GM18951 (cell line): ENCODE measurements at regions not wholly inside any gene's neighbourhood (a gene's known extent, or its start where the extent isn't known, plus 50 kb on each side); places are given as distances from the start of the nearest gene placed in this dataset.
"Not testable (repeated sequence)": the region's sequence is repeated elsewhere in the genome, so short reads cannot be mapped to it uniquely, and the experiment has no call there.

Experiments used
- POLR2A ChIP-seq: IDR thresholded peaks from 4 replicates; pipeline ENCODE4 v1.6.1; 2011; ENCODE audit warnings: mild to moderate bottlenecking; ENCODE audit not compliant: insufficient read length, insufficient read depth; ENCODE audit errors: extremely low read depth
- in situ Hi-C: fragments of 300-500 bp; cut with MboI; formaldehyde crosslinking; loops from one replicate; pipeline ENCODE4 v1.12.0; 2022; ENCODE audit warnings: low sequenced_read_pairs, mixed read lengths, inconsistent platforms; ENCODE audit not compliant: unreplicated experiment

DNA sequence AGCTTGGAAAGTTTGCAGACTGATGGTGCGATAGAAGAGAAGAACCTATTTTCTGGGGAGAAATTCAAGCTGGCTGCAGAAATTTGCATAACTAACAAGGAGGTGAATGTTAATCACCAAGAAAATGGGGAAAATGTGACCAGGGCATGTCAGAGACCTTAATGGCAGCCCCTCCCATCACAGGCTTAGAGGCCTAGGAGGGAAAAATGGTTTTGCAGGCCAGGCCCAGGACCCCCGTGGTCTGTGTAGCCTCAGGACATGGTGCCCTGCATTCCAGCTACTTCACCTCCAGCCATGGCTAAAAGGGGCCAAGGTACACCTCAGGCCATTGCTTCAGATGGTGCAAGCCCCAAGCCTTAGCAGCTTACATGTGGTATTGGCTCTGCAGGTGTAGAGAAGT, 207.1 kb upstream of the CXorf66 start:
- TF ChIP-seq POLR2A: no peak
- in situ Hi-C loops: no loop called here

- in situ Hi-C loops: no loop called here
- no peak for TF ChIP-seq POLR2A
These were observed 202.2 kb upstream of the CXorf66 start for GRCh38 chrX:140167551-140167950.

GRCh38 chrX:140165849-140166248, 200.5 kb upstream of the CXorf66 start:
- TF ChIP-seq POLR2A: no peak
- in situ Hi-C loops: no loop called here

DNA sequence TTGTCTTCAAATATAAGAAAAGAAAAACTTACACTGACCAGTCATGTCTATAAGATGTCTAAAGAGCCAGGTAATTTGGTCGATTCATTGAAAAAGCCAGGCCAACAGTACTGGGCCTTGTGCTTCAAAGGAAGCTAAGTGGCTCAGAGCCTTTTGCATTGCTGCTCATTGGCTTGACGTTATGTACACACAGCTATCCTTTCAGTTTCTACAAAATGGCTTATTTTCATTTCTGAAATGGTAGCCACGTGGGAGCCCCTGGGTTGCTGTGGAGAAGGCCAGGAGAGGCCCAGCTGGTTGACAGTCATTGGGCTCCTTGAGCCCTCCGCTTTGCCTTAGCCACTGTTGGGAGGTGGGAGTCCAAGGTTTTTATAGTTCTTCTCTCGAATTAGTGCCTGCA, 199.1 kb upstream of the CXorf66 start:
- in situ Hi-C loops: no loop called here
- no peak for TF ChIP-seq POLR2A

- in situ Hi-C loops: no loop called here
- no peak for TF ChIP-seq POLR2A
These were observed 198.2 kb upstream of the CXorf66 start for GRCh38 chrX:140163371-140164159.

- no peak for TF ChIP-seq POLR2A
- in situ Hi-C loops: no loop called here
These were observed 192.3 kb upstream of the CXorf66 start for GRCh38 chrX:140157611-140158010.

GRCh38 chrX:140157143-140157542, 191.8 kb upstream of the CXorf66 start:
- no peak for TF ChIP-seq POLR2A
- in situ Hi-C loops: no loop called here

DNA sequence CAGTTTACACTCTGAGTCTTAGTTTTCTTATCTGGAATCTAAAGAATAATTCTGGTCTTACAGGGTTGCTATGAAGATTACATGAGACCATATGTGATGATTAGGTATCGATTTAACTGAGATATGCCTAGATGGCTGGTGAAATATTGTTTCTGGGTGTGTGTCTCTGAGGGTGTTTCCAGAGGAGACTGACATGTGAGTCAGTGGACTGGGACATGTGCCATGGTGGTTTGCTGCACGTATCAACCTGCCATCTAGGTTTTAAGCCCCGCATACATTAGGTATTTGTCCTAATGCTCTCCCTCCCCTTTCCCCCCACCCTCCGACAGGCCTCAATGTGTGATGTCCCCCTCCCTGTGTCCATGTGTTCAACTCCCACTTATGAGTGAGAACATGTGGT, 186.0 kb upstream of the CXorf66 start:
- no peak for TF ChIP-seq POLR2A
- in situ Hi-C loops: no loop called here

DNA sequence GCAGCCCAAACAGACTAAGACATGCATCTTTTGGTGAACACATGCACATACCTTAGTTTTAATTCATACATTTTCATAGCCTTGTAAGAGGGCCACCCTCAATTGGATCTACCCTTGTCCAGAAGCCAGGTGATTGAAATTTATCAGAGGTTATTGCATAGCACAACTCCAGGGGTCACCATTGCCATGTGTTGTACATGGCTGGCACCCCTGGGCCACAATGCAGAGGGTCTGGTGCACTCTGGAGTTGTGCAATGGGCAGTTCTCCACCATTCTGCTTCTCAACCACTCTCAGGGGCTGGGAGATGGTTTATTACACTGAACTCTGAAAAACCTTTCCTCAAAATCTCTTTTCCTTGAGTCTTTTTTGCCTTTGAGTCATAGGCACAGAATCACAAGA, 184.4 kb upstream of the CXorf66 start:
- TF ChIP-seq POLR2A: no peak
- in situ Hi-C loops: no loop called here

DNA sequence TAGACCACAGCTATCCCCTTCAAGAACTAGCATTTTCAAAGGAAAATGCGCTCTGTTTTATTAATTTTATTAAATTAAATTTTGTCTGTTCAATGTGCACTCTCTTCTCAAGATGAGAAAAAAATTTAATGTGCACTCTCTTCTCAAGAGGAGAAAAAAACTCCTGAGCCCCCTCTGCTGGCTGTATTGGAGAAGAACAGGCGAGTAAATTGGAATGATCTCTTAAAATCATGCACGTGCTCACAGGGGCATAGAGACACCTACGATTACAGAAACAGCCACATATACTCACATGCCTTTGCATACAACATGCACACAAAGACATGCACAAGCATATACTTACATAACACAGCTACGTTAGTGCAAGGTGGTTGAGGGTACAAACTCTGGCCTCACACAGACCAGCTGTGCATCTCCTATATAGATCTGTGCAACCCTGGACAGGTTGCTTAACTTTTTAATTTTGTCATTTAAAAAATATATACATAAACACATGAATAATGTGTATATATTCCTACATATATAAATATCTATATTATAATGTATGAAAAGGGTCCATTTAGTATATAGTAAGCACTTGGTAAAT, 176.2 kb upstream of the CXorf66 start:
- TF ChIP-seq POLR2A: no peak
- in situ Hi-C loops: no loop called here

GRCh38 chrX:140138492-140138891, 173.2 kb upstream of the CXorf66 start:
- in situ Hi-C loops: loop anchor here (5.0 kb wide), 1 partner anchor 61 kb away; no protein-coding TSS in a partner anchor

DNA sequence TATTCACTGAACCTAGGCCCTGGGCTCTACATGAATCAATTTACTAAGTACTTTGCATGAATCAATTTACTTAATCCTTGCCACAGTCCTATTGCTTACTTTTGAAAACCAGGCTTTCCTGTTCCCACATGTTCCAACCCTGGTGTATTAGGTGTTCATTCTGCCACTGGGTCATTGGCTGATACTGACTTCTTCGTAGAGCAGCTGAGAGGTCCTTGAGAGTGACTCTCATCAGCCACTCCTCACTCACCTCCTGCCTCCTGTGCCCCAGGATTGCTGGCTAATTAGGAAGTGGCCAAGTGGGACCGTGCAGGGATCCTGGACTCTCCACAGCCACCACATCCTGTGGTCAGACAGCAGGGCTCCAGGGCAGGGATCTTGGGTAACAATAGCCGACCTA, 172.7 kb upstream of the CXorf66 start:
- in situ Hi-C loops: loop anchor here (5.0 kb wide), 1 partner anchor 61 kb away; no protein-coding TSS in a partner anchor

GRCh38 chrX:140132937-140133336, 167.6 kb upstream of the CXorf66 start:
- no peak for TF ChIP-seq POLR2A
- in situ Hi-C loops: no loop called here

- in situ Hi-C loops: no loop called here
These were observed 158.1 kb upstream of the CXorf66 start for GRCh38 chrX:140123446-140123845.

DNA sequence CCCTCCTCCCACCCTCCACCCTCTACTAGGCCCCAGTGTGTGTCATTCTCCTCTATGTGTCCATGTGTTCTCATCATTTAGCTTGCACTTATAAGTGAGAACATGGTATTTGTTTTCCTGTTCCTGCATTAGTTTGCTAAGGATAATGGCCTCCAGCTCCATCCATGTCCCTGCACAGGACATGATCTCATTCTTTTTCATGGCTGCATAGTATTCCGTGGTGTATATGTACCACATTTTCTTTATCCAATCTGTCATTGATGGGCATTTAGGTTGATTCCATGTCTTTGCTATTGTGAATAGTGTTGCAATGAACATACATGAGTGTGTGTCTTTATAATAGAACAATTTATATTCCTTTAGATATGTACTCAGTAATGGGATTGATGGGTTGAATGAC, 148.7 kb upstream of the CXorf66 start:
- in situ Hi-C loops: not testable (repeated sequence)

More at GRCh38 chrX:140123446-140123845, 158.1 kb upstream of the CXorf66 start:
- TF ChIP-seq POLR2A: no peak
